ENCODE measurements at regions not wholly inside any gene's neighbourhood (a gene's known extent, or its start where the extent isn't known, plus 50 kb on each side); places are given as distances from the start of the nearest gene placed in this dataset.

- Histone ChIP-seq H3K27ac (ENCODE audit: low read length) (no peak overlapping the region), H3K4me2 (ENCODE audit: low read depth, low read length) (no peak overlapping the region), H3K9me2 (replicated peaks; ENCODE audit: insufficient read depth, low read length) (no peaks in the 10 kb centered on the region), H3K27me3 (replicated peaks; ENCODE audit: insufficient read depth, low read length) (no peaks in the 10 kb centered on the region), H3K9ac (ENCODE audit: low read length) (no peak overlapping the region), H3K4me1 (ENCODE audit: low read length) (no peaks in the 10 kb centered on the region), H3K36me3 (replicated peaks; ENCODE audit: insufficient read depth, low read length) (no peaks in the 10 kb centered on the region), H3K9me3 (replicated peaks; ENCODE audit: insufficient read depth, low read length) (no peaks in the 10 kb centered on the region), H3K79me2 (ENCODE audit: low read length) (no peaks in the 10 kb centered on the region), H3K4me3 (ENCODE audit: low read length) (no peak overlapping the region), H2AFZ (ENCODE audit: low read length) (no peak overlapping the region), H3F3A (ENCODE audit: insufficient read depth, low read length) (no peaks in the 10 kb centered on the region), H4K20me1 (ENCODE audit: insufficient read depth, low read length) (no peaks in the 10 kb centered on the region)
- peak; percentile 31 for DNase-seq
- TF ChIP-seq EZH2 (optimal IDR thresholded peaks at IDR 0.05; ENCODE audit: low read depth, low read length) (no peak), CTCF (IDR thresholded peaks at IDR 0.05; ENCODE audit: low read length) (no peak), EZH2phosphoT487 (IDR thresholded peaks at IDR 0.05; ENCODE audit: low read length) (no peak)
These were observed 141.4 kb downstream of the MED10 start for GRCh38 chr5:6236858-6237481.

- TF ChIP-seq EZH2phosphoT487 (IDR thresholded peaks at IDR 0.05; ENCODE audit: low read length) (no peak), EZH2 (optimal IDR thresholded peaks at IDR 0.05; ENCODE audit: low read depth, low read length) (no peak), CTCF (IDR thresholded peaks at IDR 0.05; ENCODE audit: low read length) (no peak)
- no peak for DNase-seq
- no peaks in the 10 kb centered on the region for H3K27me3 ChIP-seq (replicated peaks; ENCODE audit: insufficient read depth, low read length)
- H3K9ac ChIP-seq (ENCODE audit: low read length) = no peak overlapping the region
- no peak overlapping the region for H2AFZ ChIP-seq (ENCODE audit: low read length)
- no peaks in the 10 kb centered on the region for H3K79me2 ChIP-seq (ENCODE audit: low read length)
- H3K9me3 ChIP-seq (replicated peaks; ENCODE audit: insufficient read depth, low read length) = no peaks in the 10 kb centered on the region
- no peaks in the 10 kb centered on the region for H4K20me1 ChIP-seq (ENCODE audit: insufficient read depth, low read length)
- no peak overlapping the region for H3K4me2 ChIP-seq (ENCODE audit: low read depth, low read length)
- no peaks in the 10 kb centered on the region for H3F3A ChIP-seq (ENCODE audit: insufficient read depth, low read length)
- H3K36me3 ChIP-seq (replicated peaks; ENCODE audit: insufficient read depth, low read length) = no peaks in the 10 kb centered on the region
- H3K27ac ChIP-seq (ENCODE audit: low read length) = no peak overlapping the region
- no peak overlapping the region for H3K4me3 ChIP-seq (ENCODE audit: low read length)
- H3K4me1 ChIP-seq (ENCODE audit: low read length) = no peaks in the 10 kb centered on the region
- H3K9me2 ChIP-seq (replicated peaks; ENCODE audit: insufficient read depth, low read length) = no peaks in the 10 kb centered on the region
These were observed 142.1 kb downstream of the MED10 start for GRCh38 chr5:6236170-6236793.

- no peaks in the 10 kb centered on the region for H3K4me1 ChIP-seq (ENCODE audit: low read length)
- H3F3A ChIP-seq (ENCODE audit: insufficient read depth, low read length) = no peaks in the 10 kb centered on the region
- no peaks in the 10 kb centered on the region for H3K27me3 ChIP-seq (replicated peaks; ENCODE audit: insufficient read depth, low read length)
- no peak overlapping the region for H3K4me3 ChIP-seq (ENCODE audit: low read length)
- H3K36me3 ChIP-seq (replicated peaks; ENCODE audit: insufficient read depth, low read length) = no peaks in the 10 kb centered on the region
- TF ChIP-seq CTCF (IDR thresholded peaks at IDR 0.05; ENCODE audit: low read length) = no peak
- no peak for TF ChIP-seq EZH2 (optimal IDR thresholded peaks at IDR 0.05; ENCODE audit: low read depth, low read length)
- TF ChIP-seq EZH2phosphoT487 (IDR thresholded peaks at IDR 0.05; ENCODE audit: low read length) = no peak
- no peak overlapping the region for H3K4me2 ChIP-seq (ENCODE audit: low read depth, low read length)
- no peak for DNase-seq
- H3K27ac ChIP-seq (ENCODE audit: low read length) = no peak overlapping the region
- H3K79me2 ChIP-seq (ENCODE audit: low read length) = no peaks in the 10 kb centered on the region
- no peak overlapping the region for H2AFZ ChIP-seq (ENCODE audit: low read length)
- no peaks in the 10 kb centered on the region for H3K9me3 ChIP-seq (replicated peaks; ENCODE audit: insufficient read depth, low read length)
- H3K9ac ChIP-seq (ENCODE audit: low read length) = no peak overlapping the region
- H3K9me2 ChIP-seq (replicated peaks; ENCODE audit: insufficient read depth, low read length) = no peaks in the 10 kb centered on the region
- H4K20me1 ChIP-seq (ENCODE audit: insufficient read depth, low read length) = no peaks in the 10 kb centered on the region
These were observed 142.6 kb downstream of the MED10 start for GRCh38 chr5:6235726-6236125.

Data from MM.1S (cell line).